Lower leg skin (tissue), 3 donors: ENCODE measurements at regions not wholly inside any gene's neighbourhood (a gene's known extent, or its start where the extent isn't known, plus 50 kb on each side); places are given as distances from the start of the nearest gene placed in this dataset.

ENCODE experiments used
- POLR2A ChIP-seq, 2 donors: fragments of 450-650 bp; IDR thresholded peaks; one replicate each; pipeline ENCODE4 v1.6.1; 2016 to 2017; ENCODE audit warnings: antibody characterized with exemption in 2 of 2, mild to moderate bottlenecking in 1 of 2, moderate library complexity in 1 of 2
- TF ChIP-seq, protein P1 (sequence below), 3 donors: fragments of 450-650 bp; IDR thresholded peaks; one replicate each; pipeline ENCODE4 v1.5.1; 2016; ENCODE audit warnings: antibody characterized with exemption in 3 of 3, mild to moderate bottlenecking in 3 of 3, moderate library complexity in 2 of 3

DNA sequence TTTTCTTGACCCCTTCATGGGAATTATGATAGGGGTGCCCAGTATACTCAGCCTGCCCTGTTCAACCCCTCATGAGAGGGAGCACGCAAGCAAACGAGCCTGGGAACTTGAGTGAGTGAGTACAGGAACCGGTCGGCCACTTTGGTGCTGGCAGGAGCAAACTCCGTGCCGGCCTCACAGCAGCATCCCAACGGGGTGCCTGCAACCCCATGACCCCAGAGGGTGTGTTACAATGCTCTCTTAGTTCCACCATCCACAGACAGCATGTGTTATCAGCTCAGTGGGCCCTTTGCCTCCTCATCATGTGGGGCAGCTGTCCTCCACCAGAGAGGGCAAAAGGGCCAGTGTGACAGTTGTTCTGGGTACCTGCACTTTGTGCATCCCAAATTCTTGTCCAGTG is 289.8 kb downstream of the FRK start:
- TF ChIP-seq POLR2A (IDR thresholded peaks at IDR 0.05): no peak
- TF ChIP-seq, protein P1, sequence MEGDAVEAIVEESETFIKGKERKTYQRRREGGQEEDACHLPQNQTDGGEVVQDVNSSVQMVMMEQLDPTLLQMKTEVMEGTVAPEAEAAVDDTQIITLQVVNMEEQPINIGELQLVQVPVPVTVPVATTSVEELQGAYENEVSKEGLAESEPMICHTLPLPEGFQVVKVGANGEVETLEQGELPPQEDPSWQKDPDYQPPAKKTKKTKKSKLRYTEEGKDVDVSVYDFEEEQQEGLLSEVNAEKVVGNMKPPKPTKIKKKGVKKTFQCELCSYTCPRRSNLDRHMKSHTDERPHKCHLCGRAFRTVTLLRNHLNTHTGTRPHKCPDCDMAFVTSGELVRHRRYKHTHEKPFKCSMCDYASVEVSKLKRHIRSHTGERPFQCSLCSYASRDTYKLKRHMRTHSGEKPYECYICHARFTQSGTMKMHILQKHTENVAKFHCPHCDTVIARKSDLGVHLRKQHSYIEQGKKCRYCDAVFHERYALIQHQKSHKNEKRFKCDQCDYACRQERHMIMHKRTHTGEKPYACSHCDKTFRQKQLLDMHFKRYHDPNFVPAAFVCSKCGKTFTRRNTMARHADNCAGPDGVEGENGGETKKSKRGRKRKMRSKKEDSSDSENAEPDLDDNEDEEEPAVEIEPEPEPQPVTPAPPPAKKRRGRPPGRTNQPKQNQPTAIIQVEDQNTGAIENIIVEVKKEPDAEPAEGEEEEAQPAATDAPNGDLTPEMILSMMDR (IDR thresholded peaks at IDR 0.05): no peak
